Keratinocyte (primary cell): ENCODE measurements at regions not wholly inside any gene's neighbourhood (a gene's known extent, or its start where the extent isn't known, plus 50 kb on each side); places are given as distances from the start of the nearest gene placed in this dataset.

Experiments used
- EZH2 ChIP-seq: IDR thresholded peaks from one replicate; pipeline ENCODE4 v1.6.1; 2012; ENCODE audit warnings: inconsistent platforms, mild to moderate bottlenecking, low read length, moderate library complexity
- TF ChIP-seq, protein P1 (sequence below), 3 experiments: IDR thresholded peaks in 1 of 3; conservative IDR thresholded peaks in 1 of 3; optimal IDR thresholded peaks in 1 of 3; 2 replicates in 2 of 3; 3 replicates in 1 of 3; pipeline versions ENCODE3 to v1.5.1; 2011; ENCODE audit warnings: low read length in 3 of 3, mild to moderate bottlenecking in 3 of 3, moderate library complexity in 2 of 3, control low read depth in 1 of 3, inconsistent platforms in 1 of 3; ENCODE audit not compliant: insufficient read depth in 2 of 3; ENCODE audit errors: extremely low read depth in 1 of 3

DNA sequence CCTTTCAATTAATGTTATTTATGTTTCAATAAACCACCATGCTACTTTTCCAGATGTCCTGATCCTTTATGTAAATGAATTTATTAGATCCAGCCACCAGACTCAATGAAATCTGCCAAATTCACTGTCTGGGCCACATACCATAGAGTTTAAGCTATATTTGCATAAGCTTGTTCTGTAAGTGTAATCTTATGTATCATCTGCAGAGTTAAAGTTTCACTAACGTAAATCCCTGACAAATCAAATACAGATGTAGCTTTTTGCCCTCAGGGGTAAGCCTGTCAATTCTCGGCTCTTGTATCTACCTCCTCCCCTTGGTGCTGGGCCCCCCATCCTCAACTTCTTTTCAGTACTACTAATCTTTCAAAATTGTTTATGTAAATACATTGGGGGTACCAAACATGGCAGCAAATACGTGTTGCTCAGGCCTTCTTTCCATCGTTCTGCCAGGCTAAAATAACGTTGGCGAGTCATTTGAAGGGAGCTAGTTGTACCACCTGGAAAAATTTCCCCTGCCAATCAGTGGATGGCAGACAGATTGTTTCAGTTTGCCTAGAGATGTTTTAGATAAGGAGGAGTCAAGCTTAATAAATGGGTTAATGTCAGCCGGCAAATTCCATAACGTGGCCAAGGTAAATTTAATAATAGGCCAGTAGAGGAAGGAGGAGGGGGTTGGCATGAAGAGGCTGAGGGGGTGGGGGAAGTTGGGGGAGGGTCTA is 79.6 kb downstream of the RPS12 start:
- TF ChIP-seq, protein P1, sequence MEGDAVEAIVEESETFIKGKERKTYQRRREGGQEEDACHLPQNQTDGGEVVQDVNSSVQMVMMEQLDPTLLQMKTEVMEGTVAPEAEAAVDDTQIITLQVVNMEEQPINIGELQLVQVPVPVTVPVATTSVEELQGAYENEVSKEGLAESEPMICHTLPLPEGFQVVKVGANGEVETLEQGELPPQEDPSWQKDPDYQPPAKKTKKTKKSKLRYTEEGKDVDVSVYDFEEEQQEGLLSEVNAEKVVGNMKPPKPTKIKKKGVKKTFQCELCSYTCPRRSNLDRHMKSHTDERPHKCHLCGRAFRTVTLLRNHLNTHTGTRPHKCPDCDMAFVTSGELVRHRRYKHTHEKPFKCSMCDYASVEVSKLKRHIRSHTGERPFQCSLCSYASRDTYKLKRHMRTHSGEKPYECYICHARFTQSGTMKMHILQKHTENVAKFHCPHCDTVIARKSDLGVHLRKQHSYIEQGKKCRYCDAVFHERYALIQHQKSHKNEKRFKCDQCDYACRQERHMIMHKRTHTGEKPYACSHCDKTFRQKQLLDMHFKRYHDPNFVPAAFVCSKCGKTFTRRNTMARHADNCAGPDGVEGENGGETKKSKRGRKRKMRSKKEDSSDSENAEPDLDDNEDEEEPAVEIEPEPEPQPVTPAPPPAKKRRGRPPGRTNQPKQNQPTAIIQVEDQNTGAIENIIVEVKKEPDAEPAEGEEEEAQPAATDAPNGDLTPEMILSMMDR (optimal IDR thresholded peaks at IDR 0.05 in 1 of 3, IDR thresholded peaks at IDR 0.05 in 1 of 3, conservative IDR thresholded peaks at IDR 0.05 in 1 of 3; ENCODE audit: extremely low read depth in 1 of 3, insufficient read depth in 2 of 3, low read length in 3 of 3): no peak
- no peak for TF ChIP-seq EZH2
